HL-60 (cell line): ENCODE measurements at regions not wholly inside any gene's neighbourhood (a gene's known extent, or its start where the extent isn't known, plus 50 kb on each side); places are given as distances from the start of the nearest gene placed in this dataset.
A peak's percentile ranks its signal among the peaks of the same experiment; 100 is the strongest.

Experiments
- DNase-seq, 2 experiments: peaks; one replicate each; pipeline ENCODE4 v3.0.0-alpha.2; 2010 to 2020; ENCODE audit warnings: low read depth in 1 of 2, low spot score in 1 of 2
- H3K27ac ChIP-seq: fragments of 250-450 bp; sonication (Bioruptor Pico); replicated peaks from 2 replicates; pipeline ENCODE4 v1.5.1; 2020; ENCODE audit warnings: mild to moderate bottlenecking, moderate library complexity
- H3K27me3 ChIP-seq: fragments of 250-450 bp; sonication (Bioruptor Pico); 2 replicates; pipeline ENCODE4 v1.5.1; 2021; ENCODE audit warnings: mild to moderate bottlenecking, moderate library complexity; ENCODE audit not compliant: insufficient read depth, poor library complexity, severe bottlenecking
- H3K4me3 ChIP-seq: replicated peaks from 2 replicates; pipeline ENCODE4 v1.5.1; 2011; ENCODE audit warnings: mild to moderate bottlenecking, control low read depth, low read length; ENCODE audit not compliant: insufficient read depth
- CTCF ChIP-seq: IDR thresholded peaks from one replicate; pipeline ENCODE4 v1.5.1; 2011; ENCODE audit warnings: low read length, control low read depth, inconsistent platforms; ENCODE audit not compliant: insufficient read depth
- GABPA ChIP-seq: IDR thresholded peaks from 2 replicates; pipeline ENCODE4 v1.6.1; 2012; ENCODE audit warnings: low read depth
- POLR2AphosphoS5 ChIP-seq: IDR thresholded peaks from 2 replicates; pipeline ENCODE4 v1.6.1; 2012; ENCODE audit warnings: low read depth
- REST ChIP-seq: IDR thresholded peaks from 2 replicates; pipeline ENCODE4 v1.6.1; 2012; ENCODE audit warnings: low read depth; ENCODE audit not compliant: insufficient replicate concordance
- SPI1 ChIP-seq: IDR thresholded peaks from 2 replicates; pipeline ENCODE4 v1.6.1; 2012; ENCODE audit warnings: low read depth, mild to moderate bottlenecking, borderline replicate concordance

GRCh38 chr10:62904281-62904875 lies 88.2 kb upstream of the EGR2 start:
- no peak overlapping the region for H3K27ac ChIP-seq
- peaks cover 2% of the 10 kb centered on the region for H3K27me3 ChIP-seq
- TF ChIP-seq CTCF = no peak
- TF ChIP-seq REST = no peak
- DNase-seq = no peak
- no peak overlapping the region for H3K4me3 ChIP-seq

- TF ChIP-seq SPI1 (no peak), CTCF (no peak), POLR2AphosphoS5 (no peak), REST (no peak), GABPA (no peak)
- no peak overlapping the region for H3K27ac ChIP-seq
- no peak for DNase-seq
- no peak overlapping the region for H3K4me3 ChIP-seq
- peaks cover 2% of the 10 kb centered on the region for H3K27me3 ChIP-seq
Measured at GRCh38 chr10:62903828-62904227, 87.7 kb upstream of the EGR2 start.

GRCh38 chr10:62900829-62901571 lies 84.8 kb upstream of the EGR2 start:
- DNase-seq = peak; percentile 6 to 16
- TF ChIP-seq CTCF = no peak
- TF ChIP-seq GABPA = no peak
- TF ChIP-seq REST = no peak
- no peak for TF ChIP-seq POLR2AphosphoS5
- no peak for TF ChIP-seq SPI1
- H3K4me3 ChIP-seq = no peak overlapping the region
- H3K27ac ChIP-seq = no peak overlapping the region
- H3K27me3 ChIP-seq = no peaks in the 10 kb centered on the region
